HG03558 (cell line): ENCODE measurements at regions not wholly inside any gene's neighbourhood (a gene's known extent, or its start where the extent isn't known, plus 50 kb on each side); places are given as distances from the start of the nearest gene placed in this dataset.

Experiments
- ATAC-seq: cut with Tn5 transposase; IDR thresholded peaks from one replicate; pipeline ENCODE4 v1.9.1; 2021; ENCODE audit warnings: moderate number of reproducible peaks; ENCODE audit not compliant: unreplicated experiment; ENCODE audit errors: extremely low read depth

GRCh38 chr2:41948397-41948763, 99.4 kb upstream of the PKDCC start:
- ATAC-seq: no peak

- ATAC-seq: no peak
These were observed 98.5 kb upstream of the PKDCC start for GRCh38 chr2:41949091-41949882.

- ATAC-seq: no peak
These were observed 97.7 kb upstream of the PKDCC start for GRCh38 chr2:41949883-41950665.

GRCh38 chr2:41950666-41950960, 97.2 kb upstream of the PKDCC start:
- no peak for ATAC-seq

- ATAC-seq: no peak
These were observed 93.2 kb upstream of the PKDCC start for GRCh38 chr2:41954304-41955291.

- peak; percentile 40 for ATAC-seq
These were observed 92.3 kb upstream of the PKDCC start for GRCh38 chr2:41955316-41956043.

- no peak for ATAC-seq
These were observed 90.4 kb upstream of the PKDCC start for GRCh38 chr2:41957431-41957830.

GRCh38 chr2:41958251-41958650, 89.6 kb upstream of the PKDCC start:
- no peak for ATAC-seq

- ATAC-seq: no peak
These were observed 89.0 kb upstream of the PKDCC start for GRCh38 chr2:41958775-41959174.

- ATAC-seq: no peak
These were observed 88.1 kb upstream of the PKDCC start for GRCh38 chr2:41959760-41960159.

GRCh38 chr2:41962922-41963622, 84.7 kb upstream of the PKDCC start:
- ATAC-seq: no peak

- ATAC-seq: no peak
These were observed 83.9 kb upstream of the PKDCC start for GRCh38 chr2:41963661-41964525.

GRCh38 chr2:41965173-41965908, 82.5 kb upstream of the PKDCC start:
- no peak for ATAC-seq

- ATAC-seq: no peak
These were observed 81.9 kb upstream of the PKDCC start for GRCh38 chr2:41965909-41966295.

GRCh38 chr2:41966431-41966893, 81.4 kb upstream of the PKDCC start:
- ATAC-seq: no peak

- no peak for ATAC-seq
These were observed 80.9 kb upstream of the PKDCC start for GRCh38 chr2:41966920-41967319.

GRCh38 chr2:41967476-41968181, 80.2 kb upstream of the PKDCC start:
- ATAC-seq: no peak
